COLO668 (cell line): ENCODE measurements at regions not wholly inside any gene's neighbourhood (a gene's known extent, or its start where the extent isn't known, plus 50 kb on each side); places are given as distances from the start of the nearest gene placed in this dataset.
"Not testable (repeated sequence)": the region's sequence is repeated elsewhere in the genome, so short reads cannot be mapped to it uniquely, and the experiment has no call there.

Experiments
- DNase-seq: peaks from one replicate; lab custom pipeline; 2025; ENCODE audit not compliant: unreplicated experiment; lab: John Stamatoyannopoulos, UW

DNA sequence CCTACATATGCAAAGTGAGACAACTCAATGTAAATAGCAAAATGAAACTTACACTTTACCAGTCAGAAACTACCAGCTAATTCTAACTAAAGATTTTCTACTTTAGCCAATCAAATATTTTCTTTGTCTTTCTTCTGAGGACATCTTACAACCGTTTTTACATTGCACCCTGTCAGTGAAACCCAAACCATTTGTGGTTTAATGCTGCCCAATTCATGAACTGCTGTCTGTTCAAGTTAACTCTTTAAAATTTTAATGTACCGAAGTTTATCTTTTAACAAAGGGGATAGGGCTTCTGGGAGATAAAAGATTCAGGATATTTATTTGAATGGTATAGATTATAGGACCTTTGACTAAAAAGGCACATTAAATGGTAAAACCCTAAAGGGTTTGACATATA lies 121.3 kb upstream of the HDDC2 start:
- no peak for DNase-seq

DNA sequence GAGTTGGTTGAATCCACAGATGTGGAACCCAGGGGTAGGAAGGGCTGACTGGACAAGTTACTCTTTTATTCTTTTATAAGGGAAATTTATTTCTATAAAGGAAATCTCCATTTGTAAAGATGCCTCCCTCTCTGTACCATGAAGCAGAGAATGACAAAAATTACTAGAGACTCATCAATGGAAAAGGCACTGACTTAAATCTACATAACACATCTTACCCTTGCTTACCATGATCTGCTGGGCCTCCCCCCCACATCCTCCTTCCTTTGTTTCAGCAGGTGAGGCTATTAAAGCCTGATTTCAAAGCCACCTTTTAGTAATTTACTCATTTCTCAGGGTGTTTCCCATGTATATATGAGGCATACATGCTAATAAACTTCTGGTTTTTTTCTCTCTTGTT lies 130.2 kb upstream of the HDDC2 start:
- no peak for DNase-seq

DNA sequence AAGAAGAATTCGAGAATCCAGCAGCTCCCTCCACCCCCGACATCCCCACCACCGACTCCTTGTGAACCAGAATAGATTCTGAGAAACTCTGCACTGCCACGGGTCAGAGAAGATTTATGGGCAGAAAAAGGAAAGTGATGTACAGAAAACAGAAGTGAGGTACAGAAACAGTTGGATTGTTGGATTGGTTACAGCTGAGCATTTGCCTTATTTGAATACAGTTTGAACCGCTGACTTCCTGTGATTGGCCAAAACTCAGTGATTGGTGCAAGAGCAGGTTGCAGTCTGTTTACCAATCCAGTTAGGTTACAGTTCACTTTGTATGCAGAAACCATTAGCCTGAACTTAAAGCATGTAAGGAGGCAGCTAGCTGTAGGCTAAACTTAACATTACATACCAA lies 131.2 kb upstream of the HDDC2 start:
- DNase-seq, result no peak

- no peak for DNase-seq
Measured at GRCh38 chr6:125434760-125435159, 133.0 kb upstream of the HDDC2 start.

- DNase-seq, result no peak
Measured at GRCh38 chr6:125439512-125439911, 137.7 kb upstream of the HDDC2 start.

DNA sequence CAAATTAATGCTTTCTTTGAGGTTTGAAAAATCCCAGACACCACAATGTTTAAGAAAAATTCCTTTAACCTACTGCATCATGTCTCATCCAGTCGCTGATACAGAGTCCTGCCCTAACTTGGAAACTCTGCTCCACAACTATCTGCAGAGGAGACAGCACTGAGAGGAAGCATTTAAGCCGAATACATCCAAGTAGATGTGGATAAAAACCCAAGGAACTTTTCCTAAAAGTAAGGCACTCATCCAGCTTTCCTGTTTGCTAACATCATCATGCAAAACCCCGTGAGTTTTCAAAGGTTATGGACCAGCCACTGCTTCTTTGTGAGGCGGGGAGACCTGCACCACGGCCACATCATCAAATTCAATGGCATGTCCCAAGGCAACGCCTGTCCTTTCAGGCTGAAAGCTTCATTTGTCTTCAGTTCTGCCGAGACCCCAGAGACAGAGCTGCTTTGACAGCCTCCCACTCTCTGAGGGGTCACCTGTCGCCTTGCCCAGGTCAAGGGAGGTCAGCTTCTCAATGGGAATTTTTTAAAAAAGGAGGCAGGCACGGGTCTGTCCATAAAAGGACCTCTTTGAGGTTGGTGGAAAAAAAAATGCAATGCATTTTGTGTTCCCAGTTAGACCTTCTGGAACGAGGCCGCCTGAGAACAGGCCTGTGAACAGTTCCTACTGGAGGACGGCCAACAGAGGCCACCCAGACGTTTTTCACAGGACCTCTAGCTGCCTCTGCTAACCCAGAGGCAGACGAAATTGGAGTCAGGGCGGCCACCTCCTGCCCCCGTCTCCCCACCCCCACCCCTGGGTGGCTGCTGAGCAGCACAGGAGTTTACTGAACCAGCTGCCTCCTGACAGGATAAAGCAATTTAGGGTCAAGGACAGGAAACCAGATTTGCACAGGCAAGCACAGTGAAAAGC lies 142.5 kb upstream of the HDDC2 start:
- no peak for DNase-seq

GRCh38 chr6:125445054-125445453 lies 143.3 kb upstream of the HDDC2 start:
- DNase-seq, result no peak

- DNase-seq, result no peak
Measured at GRCh38 chr6:125446011-125446410, 144.2 kb upstream of the HDDC2 start.

- DNase-seq, result no peak
Measured at GRCh38 chr6:125451750-125452149, 150.0 kb upstream of the HDDC2 start.

- DNase-seq, result no peak
Measured at GRCh38 chr6:125453516-125453915, 151.7 kb upstream of the HDDC2 start.

- no peak for DNase-seq
Measured at GRCh38 chr6:125454351-125454750, 152.6 kb upstream of the HDDC2 start.

DNA sequence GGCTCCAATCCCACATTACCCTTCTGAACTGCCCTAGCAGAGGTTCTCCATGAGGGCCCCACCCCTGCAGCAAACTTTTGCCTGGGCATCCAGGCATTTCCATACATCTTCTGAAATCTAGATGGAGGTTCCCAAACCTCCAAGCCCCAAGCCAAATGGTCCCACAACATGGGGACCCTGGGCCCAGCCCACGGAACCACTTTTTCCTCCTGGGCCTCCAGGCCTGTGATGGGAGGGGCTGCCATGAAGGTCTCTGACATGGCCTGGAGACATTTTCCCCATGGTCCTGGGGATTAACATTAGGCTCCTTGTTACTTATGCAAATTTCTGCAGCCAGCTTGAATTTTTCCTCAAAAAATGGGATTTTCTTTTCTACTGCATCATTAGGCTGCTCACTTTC lies 156.7 kb upstream of the HDDC2 start:
- DNase-seq, result not testable (repeated sequence)

GRCh38 chr6:125465332-125465731 lies 163.6 kb upstream of the HDDC2 start:
- not testable (repeated sequence) for DNase-seq

DNA sequence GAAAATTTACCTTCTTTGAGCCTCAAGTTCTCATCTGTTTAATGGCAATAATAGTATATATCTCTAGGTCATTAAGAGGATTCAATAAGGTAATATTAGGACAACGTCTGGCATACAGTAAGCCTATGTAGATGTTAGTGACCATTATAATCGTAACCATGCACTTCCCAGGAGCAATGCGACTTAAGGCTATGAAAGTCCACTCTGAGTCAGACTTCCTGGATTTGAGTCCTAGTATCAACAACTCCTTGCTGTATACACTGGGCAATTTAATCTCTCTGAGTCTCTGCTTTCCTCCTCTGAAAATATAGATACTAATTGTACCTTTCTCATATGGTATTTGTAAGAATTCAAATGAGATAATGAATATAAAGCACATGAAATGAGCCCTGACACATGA lies 168.1 kb upstream of the HDDC2 start:
- no peak for DNase-seq

- DNase-seq, result no peak
Measured at GRCh38 chr6:125471667-125472066, 169.9 kb upstream of the HDDC2 start.

DNA sequence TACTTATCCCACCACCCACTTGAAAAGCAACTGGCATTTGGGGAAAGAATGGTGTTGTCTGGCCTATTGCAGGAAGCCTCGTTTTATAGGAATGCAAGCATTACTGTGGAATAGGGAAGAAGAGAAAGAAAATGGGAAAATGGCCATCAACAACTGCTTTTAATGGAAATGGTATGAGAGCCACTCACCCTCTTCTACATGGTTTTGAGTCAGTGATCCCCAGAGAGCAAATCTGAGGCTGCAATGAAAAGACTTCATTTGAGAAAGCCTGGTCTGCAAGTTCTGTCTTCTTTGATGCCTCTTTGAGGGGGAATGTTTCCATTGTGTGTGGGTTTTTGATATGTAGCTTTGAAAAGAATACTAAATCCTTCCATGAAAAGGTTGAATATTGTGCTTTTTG lies 172.3 kb upstream of the HDDC2 start:
- no peak for DNase-seq

DNA sequence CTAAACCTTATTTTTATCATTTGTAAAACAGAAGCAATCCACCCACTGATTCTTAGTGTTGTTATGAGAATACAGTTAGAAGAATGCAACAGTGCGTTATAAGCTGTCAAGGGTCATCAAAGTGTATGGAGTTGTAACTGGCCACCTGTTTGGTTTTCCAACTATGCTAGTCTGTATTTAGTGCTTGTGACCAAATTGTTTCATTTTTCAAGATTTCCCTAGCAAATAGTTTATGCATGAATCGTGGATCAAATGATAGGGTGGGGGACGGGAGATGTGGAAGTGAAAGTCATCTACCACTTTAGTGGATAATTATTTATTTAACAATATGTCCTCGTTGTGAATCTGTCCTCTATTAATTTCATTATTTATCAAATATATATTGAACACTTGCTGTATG lies 175.4 kb upstream of the HDDC2 start:
- no peak for DNase-seq

DNA sequence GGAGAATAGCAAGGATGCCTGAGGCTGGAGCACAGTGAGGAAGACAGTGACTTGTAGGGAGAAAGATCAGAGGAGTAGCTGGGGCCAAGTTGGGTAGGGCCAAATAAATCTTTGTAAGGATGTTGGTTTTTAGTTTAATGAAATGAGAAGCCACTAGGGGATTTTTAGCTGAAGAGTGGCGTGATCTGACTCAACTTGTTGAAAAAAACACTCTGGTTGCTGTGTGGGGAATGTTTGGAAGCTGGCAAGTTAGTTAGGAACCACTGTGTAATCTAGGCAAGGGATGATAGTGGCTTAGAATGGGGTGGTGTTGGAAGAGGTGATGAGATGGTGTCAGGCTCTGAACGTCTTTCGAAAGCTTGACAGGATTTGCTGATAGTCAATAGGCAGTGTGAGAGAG lies 176.1 kb upstream of the HDDC2 start:
- DNase-seq, result no peak

GRCh38 chr6:125480146-125480545 lies 178.4 kb upstream of the HDDC2 start:
- DNase-seq, result no peak

DNA sequence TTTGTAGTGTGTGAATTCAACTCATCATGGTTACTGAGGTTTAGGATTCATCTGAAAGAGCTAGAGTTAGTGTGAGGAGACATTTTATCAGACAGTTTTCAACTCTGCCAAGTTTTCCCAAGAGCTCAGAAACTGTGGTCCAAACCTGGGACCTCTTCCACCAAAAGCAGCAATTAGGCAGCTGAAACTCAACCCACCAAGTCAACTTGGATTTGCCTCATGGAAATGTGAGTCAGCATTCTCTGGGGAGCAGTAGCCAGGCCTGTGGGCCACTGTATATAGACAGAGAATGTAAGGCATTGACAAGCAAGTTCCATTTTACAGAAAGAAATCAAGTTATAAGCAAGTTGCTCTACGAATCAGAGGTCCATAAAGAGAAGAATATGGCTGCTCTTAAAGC lies 178.8 kb upstream of the HDDC2 start:
- DNase-seq, result no peak

GRCh38 chr6:125481056-125481455 lies 179.3 kb upstream of the HDDC2 start:
- no peak for DNase-seq

DNA sequence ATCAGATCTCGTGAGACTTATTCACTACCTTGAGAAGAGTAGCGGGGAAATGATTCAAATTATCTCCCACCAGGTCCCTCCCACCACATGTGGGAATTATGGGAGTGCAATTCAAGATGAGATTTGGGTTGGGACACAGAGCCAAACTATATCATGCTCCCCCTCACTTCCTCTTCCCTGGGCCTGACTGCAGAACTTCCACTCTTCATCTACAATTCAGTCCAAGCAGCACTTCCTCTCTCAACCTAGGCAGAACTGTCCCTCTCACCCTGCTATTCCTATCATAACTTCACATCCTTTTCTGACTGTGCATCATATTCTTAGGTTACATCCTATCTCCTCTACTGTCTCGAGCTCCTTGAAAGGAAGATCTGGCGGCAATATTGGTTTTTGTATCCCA lies 184.0 kb upstream of the HDDC2 start:
- DNase-seq, result no peak

- no peak for DNase-seq
Measured at GRCh38 chr6:125486881-125487280, 185.1 kb upstream of the HDDC2 start.
